SK-N-SH (cell line): ENCODE measurements at regions not wholly inside any gene's neighbourhood (a gene's known extent, or its start where the extent isn't known, plus 50 kb on each side); places are given as distances from the start of the nearest gene placed in this dataset.

Experiments
- CTCF ChIA-PET: fragments of 300-600, 350-600 bp; formaldehyde crosslinking; extraction: SDS; loops from one replicate; lab custom pipeline; 2021; lab: Yijun Ruan, JAX
- POLR2A ChIA-PET: fragments of 350-600 bp; sonication (Branson Sonifier 250); formaldehyde crosslinking; extraction: SDS; loops from one replicate; lab custom pipeline; 2020; ENCODE audit warnings: antibody characterized with exemption, inconsistent platforms; lab: Yijun Ruan, JAX
- DNase-seq: peaks from one replicate; pipeline ENCODE4 v3.0.0; 2012
- H2AFZ ChIP-seq: fragments of 200-600 bp; sonication (generic); 2 replicates; pipeline ENCODE4 v1.8.1; 2016; ENCODE audit warnings: antibody characterized with exemption, mild to moderate bottlenecking, low read depth
- H3F3A ChIP-seq: fragments of 200-600 bp; sonication (generic); replicated peaks from 2 replicates; pipeline ENCODE3; 2016; ENCODE audit warnings: antibody characterized with exemption, mild to moderate bottlenecking; ENCODE audit not compliant: insufficient read depth
- H3K27ac ChIP-seq, 2 experiments: fragments of 200-500 bp in 1 of 2; fragments of 200-600 bp in 1 of 2; sonication (Bioruptor generic) in 1 of 2; sonication (generic), shearing (Covaris generic) in 1 of 2; 2 replicates each; pipeline versions ENCODE4 v1.5.1 to v1.6.1; 2014 to 2016; ENCODE audit warnings: low read depth in 2 of 2, inconsistent platforms in 1 of 2, low read length in 1 of 2, mild to moderate bottlenecking in 1 of 2, mixed read lengths in 1 of 2
- H3K27me3 ChIP-seq: fragments of 200-600 bp; sonication (generic), shearing (Covaris generic); 2 replicates; pipeline ENCODE4 v1.6.1; 2016; ENCODE audit warnings: mixed run types; ENCODE audit not compliant: insufficient read depth
- H3K36me3 ChIP-seq, 2 experiments: fragments of 200-500 bp in 1 of 2; fragments of 200-600 bp in 1 of 2; sonication (Bioruptor generic) in 1 of 2; sonication (generic) in 1 of 2; replicated peaks in 1 of 2; 2 replicates each; pipeline versions ENCODE3 to v1.5.1; 2014 to 2016; ENCODE audit warnings: low read length in 1 of 2, mild to moderate bottlenecking in 1 of 2; ENCODE audit not compliant: insufficient read depth in 2 of 2, control insufficient read depth in 1 of 2
- H3K4me1 ChIP-seq, 2 experiments: fragments of 200-500 bp in 1 of 2; fragments of 200-600 bp in 1 of 2; sonication (Bioruptor generic) in 1 of 2; sonication (generic), shearing (Covaris generic) in 1 of 2; 2 replicates each; pipeline versions ENCODE4 v1.5.1 to v1.6.1; 2014 to 2016; ENCODE audit warnings: low read depth in 1 of 2, low read length in 1 of 2, mixed run types in 1 of 2; ENCODE audit not compliant: insufficient read depth in 2 of 2, control insufficient read depth in 1 of 2
- H3K4me2 ChIP-seq: fragments of 200-600 bp; sonication (generic), shearing (Covaris generic); 2 replicates; pipeline ENCODE4 v1.6.1; 2017; ENCODE audit warnings: mixed run types
- H3K4me3 ChIP-seq, 2 experiments: fragments of 200-500 bp in 1 of 2; fragments of 200-600 bp in 1 of 2; sonication (Bioruptor generic) in 1 of 2; sonication (generic), shearing (Covaris generic) in 1 of 2; 2 replicates each; pipeline versions ENCODE4 v1.5.1 to v1.8.1; 2014 to 2016; ENCODE audit warnings: low read depth in 2 of 2, inconsistent platforms in 1 of 2, low read length in 1 of 2, mild to moderate bottlenecking in 1 of 2, mixed read lengths in 1 of 2, moderate library complexity in 1 of 2
- H3K79me2 ChIP-seq: fragments of 200-600 bp; sonication (generic); 2 replicates; pipeline ENCODE4 v1.8.1; 2017; ENCODE audit warnings: mild to moderate bottlenecking; ENCODE audit not compliant: insufficient read depth
- H3K9ac ChIP-seq: fragments of 200-600 bp; sonication (generic); 2 replicates; pipeline ENCODE4 v1.6.1; 2017; ENCODE audit warnings: mixed run types
- H3K9me2 ChIP-seq: fragments of 200-600 bp; sonication (generic); 2 replicates; pipeline ENCODE4 v1.6.1; 2017; ENCODE audit warnings: mixed run types
- H3K9me3 ChIP-seq: fragments of 200-600 bp; sonication (generic); 2 replicates; pipeline ENCODE4 v1.6.1; 2017; ENCODE audit warnings: mixed run types, mild to moderate bottlenecking, moderate library complexity
- H4K20me1 ChIP-seq: fragments of 200-600 bp; sonication (generic); 2 replicates; pipeline ENCODE4 v1.6.1; 2017; ENCODE audit warnings: mild to moderate bottlenecking, mixed run types; ENCODE audit not compliant: insufficient read depth
- CTCF ChIP-seq: fragments of 200-600 bp; sonication (generic); IDR thresholded peaks from 2 replicates; pipeline ENCODE4 v1.6.1; 2017; ENCODE audit warnings: antibody characterized with exemption, mild to moderate bottlenecking, moderate library complexity
- FOSL2 ChIP-seq: IDR thresholded peaks from 2 replicates; pipeline ENCODE4 v1.4.0; 2012; ENCODE audit warnings: low read depth, mild to moderate bottlenecking, moderate library complexity, borderline replicate concordance
- FOXM1 ChIP-seq: IDR thresholded peaks from 2 replicates; pipeline ENCODE4 v1.4.0; 2012; ENCODE audit warnings: low read depth, mild to moderate bottlenecking
- GATA2 ChIP-seq: sonication (generic); formaldehyde crosslinking; IDR thresholded peaks from 2 replicates; pipeline ENCODE4 v1.5.0; 2020; ENCODE audit warnings: mild to moderate bottlenecking, missing genetic modification reagents
- IRF3 ChIP-seq: fragments of 150-350 bp; IDR thresholded peaks from 2 replicates; pipeline ENCODE4 v1.6.1; 2016; ENCODE audit warnings: mild to moderate bottlenecking, low read depth, low read length
- MAX ChIP-seq: IDR thresholded peaks from 2 replicates; pipeline ENCODE4 v1.4.0; 2012; ENCODE audit warnings: low read depth
- NFIC ChIP-seq: IDR thresholded peaks from 2 replicates; pipeline ENCODE4 v1.4.0; 2012; ENCODE audit warnings: borderline replicate concordance
- RAD21 ChIP-seq: IDR thresholded peaks from 2 replicates; pipeline ENCODE4 v1.6.1; 2012; ENCODE audit warnings: mild to moderate bottlenecking, low read length
- RCOR1 ChIP-seq: fragments of 150-350 bp; IDR thresholded peaks from 2 replicates; pipeline ENCODE4 v1.6.1; 2017; ENCODE audit warnings: antibody characterized with exemption, low read length
- REST ChIP-seq: IDR thresholded peaks from 2 replicates; pipeline ENCODE4 v1.6.1; 2012; ENCODE audit warnings: mild to moderate bottlenecking, low read depth, low read length, moderate library complexity
- RFX5 ChIP-seq: IDR thresholded peaks from 2 replicates; pipeline ENCODE4 v1.6.1; 2012; ENCODE audit warnings: mild to moderate bottlenecking, improper control_type of control experiment, low read length
- TCF12 ChIP-seq: IDR thresholded peaks from 2 replicates; pipeline ENCODE4 v1.4.0; 2012
- TEAD4 ChIP-seq: IDR thresholded peaks from 2 replicates; pipeline ENCODE4 v1.4.0; 2012; ENCODE audit warnings: mild to moderate bottlenecking, borderline replicate concordance; ENCODE audit not compliant: insufficient read depth
- WGBS: methylation state at CpG from one replicate; pipeline ENCODE4 v1.1.6; 2017; ENCODE audit warnings: low lambda C conversion rate; 5-methylcytosine and 5-hydroxymethylcytosine counted together

- Histone ChIP-seq H3K9me3 (no peaks in the 10 kb centered on the region), H3K4me2 (no peak overlapping the region)
- peak; percentile 24 for DNase-seq
These were observed 99.6 kb upstream of the CCDC112 start for GRCh38 chr5:115396081-115396480.

GRCh38 chr5:115394531-115394930, 98.1 kb upstream of the CCDC112 start:
- no peaks in the 10 kb centered on the region; a peak in 1 of 4 replicates for H3K4me1 ChIP-seq
- POLR2A ChIA-PET = no interaction called here
- H3K27ac ChIP-seq = no peak overlapping the region
- WGBS = 82% methylated on average over 3 of the region's 3 CpGs
- H3K27me3 ChIP-seq = no peaks in the 10 kb centered on the region
- H3F3A ChIP-seq = peaks cover 24% of the 10 kb centered on the region
- H3K79me2 ChIP-seq = no peaks in the 10 kb centered on the region
- no peak for TF ChIP-seq RFX5
- TF ChIP-seq GATA2 (CRISPR knock-in tag) = no peak
- TF ChIP-seq RCOR1 = no peak
- no peak for TF ChIP-seq TEAD4
- no peak for TF ChIP-seq MAX
- no peak for TF ChIP-seq FOXM1
- no peak for TF ChIP-seq RAD21
- no peak for TF ChIP-seq FOSL2
- no peak for TF ChIP-seq NFIC
- no peak for TF ChIP-seq REST
- TF ChIP-seq IRF3 = no peak
- no peak overlapping the region for H3K4me2 ChIP-seq
- no peaks in the 10 kb centered on the region for H3K9me2 ChIP-seq
- H2AFZ ChIP-seq = no peak overlapping the region
- no peaks in the 10 kb centered on the region for H4K20me1 ChIP-seq
- no peak for DNase-seq
- H3K4me3 ChIP-seq = no peak overlapping the region
- no peaks in the 10 kb centered on the region for H3K36me3 ChIP-seq
- no peak overlapping the region for H3K9ac ChIP-seq
- no peaks in the 10 kb centered on the region for H3K9me3 ChIP-seq
- CTCF ChIA-PET = no interaction called here

More at GRCh38 chr5:115396081-115396480, 99.6 kb upstream of the CCDC112 start:
- WGBS = 45% methylated on average over 2 of the region's 2 CpGs
- no peaks in the 10 kb centered on the region for H3K27me3 ChIP-seq
- peaks cover 24% of the 10 kb centered on the region for H3F3A ChIP-seq
- ChIA-PET CTCF (no interaction called here), POLR2A (no interaction called here)
- H3K36me3 ChIP-seq = no peaks in the 10 kb centered on the region
- no peaks in the 10 kb centered on the region for H3K79me2 ChIP-seq
- H3K9ac ChIP-seq = no peak overlapping the region
- no peak for TF ChIP-seq CTCF
- TF ChIP-seq GATA2 (CRISPR knock-in tag) = peak; percentile 33; the same call in 1 of the 2 replicates
- TF ChIP-seq TCF12 = peak; percentile 17; the same call in 1 of the 2 replicates
- H3K4me1 ChIP-seq = no peaks in the 10 kb centered on the region
- H4K20me1 ChIP-seq = no peaks in the 10 kb centered on the region
- H2AFZ ChIP-seq = no peak overlapping the region
- H3K9me2 ChIP-seq = no peaks in the 10 kb centered on the region
- H3K4me3 ChIP-seq = no peak overlapping the region
- peak overlapping the region in 1 of 2 experiments; percentile 72; a peak in 1 of 4 replicates for H3K27ac ChIP-seq
